ENCODE measurements at regions not wholly inside any gene's neighbourhood (a gene's known extent, or its start where the extent isn't known, plus 50 kb on each side); places are given as distances from the start of the nearest gene placed in this dataset.

DNA sequence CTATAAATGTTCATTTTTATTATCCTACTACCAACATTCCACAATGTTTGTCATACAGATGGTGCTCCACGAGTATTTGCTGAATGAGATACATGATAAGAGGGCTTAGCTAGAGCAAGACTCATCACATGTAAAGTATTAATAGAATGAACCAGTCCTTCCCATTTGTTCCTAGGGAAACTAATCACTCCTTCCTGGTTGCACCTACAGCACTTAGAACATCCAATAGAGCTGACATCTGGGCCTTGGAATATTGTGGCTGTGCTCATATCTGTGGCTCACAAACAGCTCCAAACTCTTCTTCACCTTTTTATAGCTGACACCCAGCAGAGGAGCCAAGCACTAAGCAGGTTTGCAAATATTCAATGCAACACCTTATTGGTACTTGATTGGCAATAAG lies 91.9 kb upstream of the C1GALT1 start:
- DNase-seq, result no peak
- TF ChIP-seq GATA1 (IDR thresholded peaks at IDR 0.05; ENCODE audit: low read depth, low read length) (no peak), POLR2A (IDR thresholded peaks at IDR 0.05; ENCODE audit: low read length) (no peak)

DNA sequence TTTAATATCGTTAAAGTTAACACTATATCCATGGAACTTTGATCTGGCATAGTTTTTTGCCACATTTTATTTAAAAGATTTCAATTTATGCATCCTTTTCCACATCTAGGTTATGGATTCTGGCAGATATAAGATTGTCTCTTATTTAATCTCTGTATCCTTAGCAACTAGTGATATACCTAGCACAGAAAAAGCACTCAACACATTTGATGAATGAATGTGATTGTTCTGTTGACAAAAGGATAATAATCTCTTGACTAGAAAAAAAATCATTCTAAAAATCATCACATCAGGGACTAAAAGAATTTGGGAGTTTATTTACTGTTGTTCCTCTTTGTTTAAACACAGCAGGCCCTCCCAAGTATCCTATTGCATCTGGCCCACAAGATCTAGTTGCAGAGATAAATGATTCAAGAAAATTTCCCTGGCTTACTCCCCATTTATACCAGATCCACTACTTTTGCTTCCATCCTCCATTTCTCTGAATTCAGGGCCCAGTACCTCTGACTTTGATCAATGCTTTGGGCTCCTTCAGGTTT lies 84.0 kb upstream of the C1GALT1 start:
- TF ChIP-seq GATA1 (IDR thresholded peaks at IDR 0.05; ENCODE audit: low read depth, low read length) (no peak), POLR2A (IDR thresholded peaks at IDR 0.05; ENCODE audit: low read length) (no peak)
- DNase-seq, result no peak

DNA sequence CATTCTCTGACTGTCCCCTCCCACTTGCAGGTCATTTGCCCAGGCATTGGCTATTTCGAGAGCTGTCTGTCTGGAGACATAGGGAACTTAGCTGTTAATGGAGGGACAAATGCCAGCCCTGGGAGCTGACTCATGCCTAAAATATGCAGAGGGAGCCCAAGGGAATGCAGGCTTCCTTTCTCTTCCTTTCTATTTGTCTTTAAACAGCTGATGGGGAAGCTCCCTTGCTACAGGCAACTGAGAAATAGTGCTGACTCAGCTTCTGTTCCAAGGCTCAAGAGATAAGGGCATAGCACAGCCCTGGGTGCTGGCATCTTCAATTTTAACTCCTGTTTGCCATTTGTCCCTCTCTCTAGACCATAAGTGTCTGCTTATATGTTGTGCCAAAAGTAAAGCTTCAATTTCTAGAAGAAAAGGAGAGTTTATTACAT lies 82.7 kb upstream of the C1GALT1 start:
- TF ChIP-seq GATA1 (IDR thresholded peaks at IDR 0.05; ENCODE audit: low read depth, low read length) (peak; percentile 74), POLR2A (IDR thresholded peaks at IDR 0.05; ENCODE audit: low read length) (no peak)
- DNase-seq, result peak; percentile 94 to 98

DNA sequence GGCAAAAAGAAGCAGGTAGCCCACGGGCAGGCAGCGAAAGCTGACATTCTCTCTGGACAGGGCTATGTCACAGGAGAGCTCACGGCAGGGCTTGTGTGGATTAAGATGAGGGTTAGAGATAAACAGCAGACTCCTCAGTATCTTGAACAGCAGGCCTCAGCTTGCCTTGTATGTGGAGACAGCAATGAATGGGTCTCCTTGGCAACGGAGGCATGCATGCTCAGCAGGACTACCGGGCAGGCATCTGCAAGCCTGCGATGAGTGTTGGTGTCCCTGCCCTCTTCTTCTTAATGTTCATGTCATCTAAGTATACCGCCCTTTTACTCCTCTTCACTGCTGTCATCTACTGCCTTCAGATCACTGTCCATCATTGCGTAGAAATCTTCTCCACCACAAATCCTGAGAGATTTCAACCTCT lies 81.9 kb upstream of the C1GALT1 start:
- DNase-seq, result peak; percentile 96 to 100

DNA sequence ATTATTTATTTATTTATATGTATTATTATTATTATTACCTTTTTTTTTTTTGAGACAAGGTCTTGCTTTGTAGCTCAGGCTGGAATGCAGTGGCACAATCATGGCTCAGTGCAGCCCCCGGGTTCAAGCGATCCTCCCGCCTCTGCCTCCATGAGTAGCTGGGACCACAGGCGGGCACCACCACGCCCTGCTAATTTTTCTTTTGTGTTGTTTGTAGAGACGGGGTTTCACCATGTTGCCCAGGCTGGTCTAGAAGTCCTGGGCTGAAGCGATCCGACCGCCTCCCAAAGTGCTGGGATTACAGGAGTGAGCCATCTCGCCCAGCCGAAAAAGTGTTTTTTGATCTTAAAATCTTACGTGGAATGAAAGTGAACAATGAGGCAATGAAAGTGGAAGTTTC lies 79.4 kb upstream of the C1GALT1 start:
- no peak for TF ChIP-seq POLR2A (IDR thresholded peaks at IDR 0.05; ENCODE audit: low read length)
- no peak for TF ChIP-seq GATA1 (IDR thresholded peaks at IDR 0.05; ENCODE audit: low read depth, low read length)
- DNase-seq, result no peak

More for the DNA sequence above, 81.9 kb upstream of the C1GALT1 start:
- TF ChIP-seq POLR2A (IDR thresholded peaks at IDR 0.05; ENCODE audit: low read length) (peak; percentile 57), GATA1 (IDR thresholded peaks at IDR 0.05; ENCODE audit: low read depth, low read length) (peak; percentile 91)

DNA sequence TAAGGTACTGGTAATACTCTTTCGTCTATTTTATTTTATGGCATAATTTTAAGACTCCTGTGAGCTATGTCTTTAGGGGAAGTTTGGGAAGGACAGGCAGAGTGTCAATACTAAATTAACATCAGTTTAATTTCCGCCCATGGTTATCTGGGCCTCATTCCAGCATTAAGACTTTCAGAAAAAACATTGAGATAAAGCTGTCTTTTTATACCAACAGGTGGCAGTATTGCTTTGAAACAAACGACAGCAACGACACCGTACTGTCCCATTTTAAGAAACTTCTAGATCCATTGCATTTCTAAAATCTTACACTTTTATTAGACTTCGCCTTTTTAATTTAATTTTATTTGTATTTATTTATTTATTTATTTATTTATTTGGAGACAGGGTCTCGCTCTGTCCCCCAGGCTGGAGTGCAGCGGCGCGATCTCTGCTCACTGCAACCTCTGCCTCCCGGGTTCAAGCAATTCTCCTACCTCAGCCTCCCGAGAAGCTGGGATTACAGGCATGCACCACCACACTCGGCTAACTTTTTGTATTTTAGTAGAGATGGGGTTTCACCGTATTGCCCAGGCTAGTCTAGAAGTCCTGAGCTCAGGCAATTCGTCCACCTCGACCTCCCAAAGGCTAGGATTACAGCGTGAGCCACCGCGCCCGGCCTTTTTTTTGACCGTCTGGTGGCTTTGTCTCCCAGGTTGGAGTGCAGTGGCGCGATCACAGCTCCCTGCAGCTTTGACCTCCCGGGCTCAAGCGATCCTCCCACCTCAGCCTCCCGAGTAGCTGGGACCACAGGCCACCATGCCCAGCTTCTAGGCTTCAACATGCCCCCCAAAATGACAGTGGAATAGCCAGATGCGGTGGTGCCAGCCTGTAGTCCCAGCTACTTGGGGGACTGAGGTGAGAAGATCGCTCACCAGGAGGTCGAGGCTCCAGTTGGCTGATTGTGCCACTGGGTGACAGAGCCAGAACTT lies 78.7 kb upstream of the C1GALT1 start:
- TF ChIP-seq POLR2A (IDR thresholded peaks at IDR 0.05; ENCODE audit: low read length), result no peak
- TF ChIP-seq GATA1 (IDR thresholded peaks at IDR 0.05; ENCODE audit: low read depth, low read length), result no peak
- peak; percentile 90 for DNase-seq

DNA sequence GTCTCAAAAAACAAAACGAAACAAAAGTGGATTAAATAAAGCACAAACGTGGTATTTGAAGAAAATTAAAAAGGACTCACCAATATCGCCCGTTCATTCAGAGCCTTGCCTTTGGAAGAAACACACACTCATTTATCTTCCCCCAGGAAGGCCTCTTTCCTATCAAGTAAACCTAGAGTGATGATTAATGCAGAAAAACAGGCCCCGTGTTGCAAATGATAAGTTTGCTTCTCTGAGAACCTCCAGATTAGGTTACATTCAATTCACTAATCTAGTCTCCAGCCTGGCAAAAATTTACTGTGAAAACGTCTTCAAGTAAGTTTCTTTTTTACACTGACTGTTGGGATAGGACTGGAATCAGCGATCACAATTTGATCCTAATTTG lies 78.0 kb upstream of the C1GALT1 start:
- TF ChIP-seq GATA1 (IDR thresholded peaks at IDR 0.05; ENCODE audit: low read depth, low read length) (no peak), POLR2A (IDR thresholded peaks at IDR 0.05; ENCODE audit: low read length) (peak; percentile 50)

DNA sequence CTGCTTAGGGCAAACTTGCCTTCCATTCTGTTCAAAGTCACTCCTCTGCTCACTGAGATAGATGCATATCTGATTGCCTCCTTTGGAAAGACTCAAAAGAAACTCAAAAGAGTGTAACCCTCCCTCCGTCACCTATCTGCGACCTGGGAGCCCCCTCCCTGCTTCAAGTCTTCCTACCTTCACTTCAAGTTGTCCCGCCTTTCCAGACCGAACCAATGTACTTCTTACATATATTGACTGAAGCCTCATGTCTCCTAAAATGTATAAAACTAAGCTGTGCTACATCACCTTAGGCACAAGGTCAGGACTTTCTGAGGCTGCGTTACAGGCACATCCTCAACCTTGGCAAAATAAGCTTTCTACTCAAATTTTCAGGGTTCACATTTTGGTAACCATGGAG lies 77.4 kb upstream of the C1GALT1 start:
- TF ChIP-seq GATA1 (IDR thresholded peaks at IDR 0.05; ENCODE audit: low read depth, low read length) (no peak), POLR2A (IDR thresholded peaks at IDR 0.05; ENCODE audit: low read length) (no peak)
- peak; percentile 45 to 63 for DNase-seq

More for the DNA sequence above, 78.0 kb upstream of the C1GALT1 start:
- DNase-seq, result peak; percentile 91 to 96

DNA sequence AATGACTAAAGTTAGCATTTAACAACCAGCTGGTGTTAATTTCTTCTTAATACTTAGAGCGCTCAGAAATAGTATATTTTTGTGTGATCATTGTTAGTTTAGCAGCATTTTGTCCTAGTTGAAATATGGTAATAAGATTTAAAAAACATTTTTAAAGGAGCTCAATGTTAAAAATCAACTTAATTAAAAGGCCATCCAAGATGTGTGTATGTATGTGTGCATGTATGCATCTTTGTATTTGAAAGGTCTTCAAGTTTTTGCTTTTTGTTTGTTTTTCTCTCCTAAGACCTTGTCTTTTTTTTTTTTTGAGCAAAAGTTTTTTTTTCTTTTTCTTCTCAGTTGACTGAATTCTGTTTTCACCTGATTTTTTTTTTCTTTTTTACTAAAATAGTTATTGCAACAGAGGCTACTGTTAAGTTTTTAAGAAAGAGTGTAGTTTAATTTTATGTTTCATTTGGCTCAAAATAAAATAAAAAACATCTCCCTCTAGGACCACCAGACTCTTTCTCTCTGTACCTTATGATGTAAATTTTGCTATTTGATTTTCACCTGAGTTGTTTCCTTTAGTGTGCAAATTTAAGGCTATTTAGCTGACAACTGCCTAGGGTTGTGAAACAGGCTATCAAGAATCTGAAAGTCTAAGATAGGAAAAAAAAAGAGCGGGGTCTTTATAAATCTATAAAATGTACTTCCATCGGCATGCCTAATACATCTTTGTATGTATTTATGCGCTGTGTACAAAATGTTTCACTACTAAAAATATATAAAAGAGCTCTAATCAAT lies 76.4 kb upstream of the C1GALT1 start:
- peak in 1 of 2 experiments; percentile 32 for DNase-seq
- no peak for TF ChIP-seq GATA1 (IDR thresholded peaks at IDR 0.05; ENCODE audit: low read depth, low read length)
- TF ChIP-seq POLR2A (IDR thresholded peaks at IDR 0.05; ENCODE audit: low read length), result no peak

DNA sequence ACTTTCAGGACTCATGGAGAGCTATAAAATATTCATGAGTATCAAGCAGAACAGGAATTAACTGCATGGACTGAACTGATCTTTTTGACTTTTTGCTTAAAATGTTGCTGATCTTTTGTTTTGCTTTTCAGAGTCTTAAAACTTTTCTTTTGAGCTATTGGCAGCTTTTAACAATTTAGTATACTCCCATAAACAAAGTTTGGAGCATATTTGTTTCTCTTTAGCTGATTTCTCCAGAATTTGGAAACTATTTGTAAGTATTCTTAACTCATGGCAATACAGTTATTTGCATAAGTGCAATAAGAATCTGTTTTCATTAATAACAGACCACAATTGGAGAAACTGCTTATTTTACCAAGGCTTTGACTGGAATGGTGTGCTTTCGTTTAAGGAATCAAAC lies 73.4 kb upstream of the C1GALT1 start:
- TF ChIP-seq POLR2A (IDR thresholded peaks at IDR 0.05; ENCODE audit: low read length) (no peak), GATA1 (IDR thresholded peaks at IDR 0.05; ENCODE audit: low read depth, low read length) (no peak)
- no peak for DNase-seq

DNA sequence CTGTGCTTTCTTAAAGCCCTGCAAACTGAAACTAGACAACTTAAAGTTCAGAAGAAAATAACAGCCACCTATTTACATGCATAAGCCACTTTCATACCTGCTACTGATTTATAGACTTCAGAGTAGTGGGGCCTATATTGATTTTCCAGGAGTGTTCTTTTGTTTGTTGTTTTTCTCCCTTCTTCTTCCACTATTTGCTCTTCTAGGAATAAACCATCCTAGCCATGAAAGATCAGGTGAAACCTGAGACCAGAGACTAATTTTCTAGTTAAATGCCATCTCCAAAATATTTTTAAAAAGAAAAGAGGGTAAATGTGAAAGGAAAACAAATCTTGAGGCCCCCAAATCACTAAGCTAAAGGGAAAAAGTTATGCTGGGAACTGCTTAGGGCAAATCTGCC lies 72.4 kb upstream of the C1GALT1 start:
- DNase-seq, result no peak
- TF ChIP-seq GATA1 (IDR thresholded peaks at IDR 0.05; ENCODE audit: low read depth, low read length) (no peak), POLR2A (IDR thresholded peaks at IDR 0.05; ENCODE audit: low read length) (no peak)

DNA sequence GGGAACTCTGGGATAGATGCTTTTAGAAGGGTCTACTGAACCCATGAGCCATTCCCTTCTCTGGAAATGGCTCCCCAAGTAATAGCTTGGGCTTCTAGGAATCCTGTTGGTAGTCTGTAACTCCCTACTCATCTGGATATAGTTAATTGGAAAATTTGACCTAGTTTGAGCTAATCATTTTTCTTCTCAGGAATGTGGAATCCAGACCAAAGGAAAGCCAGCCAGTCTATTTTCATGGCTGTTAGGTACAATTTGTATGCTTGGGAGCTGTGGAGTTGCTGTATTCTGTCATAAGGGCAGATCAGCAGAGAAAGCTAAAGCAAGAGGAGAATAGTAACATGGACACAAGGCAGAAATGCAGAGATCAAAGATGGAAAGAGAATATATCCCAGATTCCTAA lies 71.6 kb upstream of the C1GALT1 start:
- TF ChIP-seq POLR2A (IDR thresholded peaks at IDR 0.05; ENCODE audit: low read length) (no peak), GATA1 (IDR thresholded peaks at IDR 0.05; ENCODE audit: low read depth, low read length) (no peak)
- no peak for DNase-seq

DNA sequence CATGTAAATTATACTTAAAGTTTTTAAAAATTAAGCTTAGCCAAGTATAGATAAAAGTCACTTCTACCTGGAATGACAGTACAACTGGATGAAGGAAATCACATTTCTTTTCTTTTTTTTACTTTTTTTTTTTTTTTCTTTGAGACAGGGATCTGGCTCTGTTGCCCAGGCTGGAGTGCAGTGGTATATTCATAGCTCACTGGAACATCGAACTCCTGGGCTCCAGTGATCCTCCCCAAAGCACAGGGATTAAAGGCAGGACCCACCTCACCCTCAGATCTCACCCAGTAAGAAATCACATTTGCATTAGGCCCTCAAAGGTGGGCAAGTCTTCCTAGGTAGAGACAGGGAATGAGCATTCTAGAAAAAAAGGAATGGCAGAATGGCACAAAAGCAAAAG lies 69.5 kb upstream of the C1GALT1 start:
- TF ChIP-seq POLR2A (IDR thresholded peaks at IDR 0.05; ENCODE audit: low read length) (no peak), GATA1 (IDR thresholded peaks at IDR 0.05; ENCODE audit: low read depth, low read length) (no peak)
- no peak for DNase-seq
